Activated naive CD4-positive, alpha-beta T cell treated with anti-CD3 and anti-CD28 coated beads, Interleukin-2, amount 50 U/mL, for 72 hours (primary cell): ENCODE measurements at regions not wholly inside any gene's neighbourhood (a gene's known extent, or its start where the extent isn't known, plus 50 kb on each side); places are given as distances from the start of the nearest gene placed in this dataset.
"Not testable (repeated sequence)": the region's sequence is repeated elsewhere in the genome, so short reads cannot be mapped to it uniquely, and the experiment has no call there.

Experiments used
- ATAC-seq, 2 donors: fragments of 150-1000 bp; cut with Tn5 transposase; 2 replicates each; pipeline ENCODE4 v1.10.0; 2021; ENCODE audit warnings: mild to moderate bottlenecking in 2 of 2, moderate library complexity in 2 of 2
- DNase-seq, 2 donors: peaks; one replicate each; pipeline ENCODE4 v3.0.0; 2021 to 2022; ENCODE audit warnings: low spot score in 2 of 2
- H3K27ac Mint-ChIP-seq, 2 donors: one replicate each; pipeline ENCODE4 v1.8.0; 2022; ENCODE audit warnings: mild to moderate bottlenecking in 2 of 2, mixed read lengths in 2 of 2
- H3K36me3 Mint-ChIP-seq, 2 donors: one replicate each; pipeline ENCODE4 v1.8.0; 2022; ENCODE audit warnings: mixed read lengths in 2 of 2
- H3K9me3 Mint-ChIP-seq, 2 donors: one replicate each; pipeline ENCODE4 v1.8.0; 2022; ENCODE audit warnings: mixed read lengths in 2 of 2

GRCh38 chr21:35399002-35399530 lies 350.0 kb upstream of the RUNX1 start:
- DNase-seq (no peak), ATAC-seq (no peak)
- peak overlapping the region in 1 of 2 donors; percentile 3 for H3K27ac Mint-ChIP-seq
- peaks cover 0 to 4% of the 10 kb centered on the region in 2 donors for H3K9me3 Mint-ChIP-seq
- H3K36me3 Mint-ChIP-seq: no peaks in the 10 kb centered on the region

GRCh38 chr21:35398346-35398982 lies 349.4 kb upstream of the RUNX1 start:
- ATAC-seq (no peak), DNase-seq (no peak)
- H3K36me3 Mint-ChIP-seq: no peaks in the 10 kb centered on the region
- peaks cover 0 to 4% of the 10 kb centered on the region in 2 donors for H3K9me3 Mint-ChIP-seq
- peak overlapping the region in 1 of 2 donors; percentile 3 for H3K27ac Mint-ChIP-seq

GRCh38 chr21:35397781-35398180 lies 348.7 kb upstream of the RUNX1 start:
- H3K9me3 Mint-ChIP-seq: peaks cover 0 to 4% of the 10 kb centered on the region in 2 donors
- H3K36me3 Mint-ChIP-seq: no peaks in the 10 kb centered on the region
- DNase-seq (no peak), ATAC-seq (no peak)
- H3K27ac Mint-ChIP-seq: no peak overlapping the region

- DNase-seq: no peak
- peaks cover 0 to 7% of the 10 kb centered on the region in 2 donors for H3K9me3 Mint-ChIP-seq
- no peak overlapping the region for H3K27ac Mint-ChIP-seq
- ATAC-seq: no peak
- H3K36me3 Mint-ChIP-seq: no peaks in the 10 kb centered on the region
These were observed 347.6 kb upstream of the RUNX1 start for GRCh38 chr21:35396655-35397054.

- H3K36me3 Mint-ChIP-seq: no peaks in the 10 kb centered on the region
- H3K9me3 Mint-ChIP-seq: peaks cover 0 to 16% of the 10 kb centered on the region in 2 donors
- no peak for DNase-seq
- no peak for ATAC-seq
- H3K27ac Mint-ChIP-seq: peak overlapping the region; percentile 8 to 36
These were observed 346.6 kb upstream of the RUNX1 start for GRCh38 chr21:35395728-35396127.

GRCh38 chr21:35394634-35395369 lies 345.7 kb upstream of the RUNX1 start:
- no peaks in the 10 kb centered on the region for H3K36me3 Mint-ChIP-seq

GRCh38 chr21:35394049-35394448 lies 344.9 kb upstream of the RUNX1 start:
- Mint-ChIP-seq H3K36me3 (no peaks in the 10 kb centered on the region), H3K9me3 (peaks cover 0 to 16% of the 10 kb centered on the region in 2 donors), H3K27ac (no peak overlapping the region)
- ATAC-seq (no peak), DNase-seq (no peak)

More at GRCh38 chr21:35394634-35395369, 345.7 kb upstream of the RUNX1 start:
- no peak for DNase-seq
- Mint-ChIP-seq H3K9me3 (peaks cover 0 to 16% of the 10 kb centered on the region in 2 donors), H3K27ac (no peak overlapping the region)
- peak; percentile 59 to 74 for ATAC-seq

- Mint-ChIP-seq H3K9me3 (peaks cover 0 to 16% of the 10 kb centered on the region in 2 donors), H3K27ac (no peak overlapping the region), H3K36me3 (peaks cover 0 to 7% of the 10 kb centered on the region in 2 donors)
- DNase-seq: no peak
- ATAC-seq: peak; percentile 47 to 58
These were observed 341.1 kb upstream of the RUNX1 start for GRCh38 chr21:35390013-35390776.

GRCh38 chr21:35386491-35387079 lies 337.5 kb upstream of the RUNX1 start:
- no peak for ATAC-seq

GRCh38 chr21:35384375-35384774 lies 335.3 kb upstream of the RUNX1 start:
- peaks cover 0 to 19% of the 10 kb centered on the region in 2 donors for H3K9me3 Mint-ChIP-seq
- ATAC-seq: no peak
- no peak overlapping the region for H3K27ac Mint-ChIP-seq
- no peak for DNase-seq
- peaks cover 0 to 7% of the 10 kb centered on the region in 2 donors for H3K36me3 Mint-ChIP-seq

More at GRCh38 chr21:35386491-35387079, 337.5 kb upstream of the RUNX1 start:
- Mint-ChIP-seq H3K9me3 (peaks cover 0 to 28% of the 10 kb centered on the region in 2 donors), H3K27ac (no peak overlapping the region), H3K36me3 (peaks cover 0 to 7% of the 10 kb centered on the region in 2 donors)
- DNase-seq: no peak

GRCh38 chr21:35382696-35383095 lies 333.6 kb upstream of the RUNX1 start:
- Mint-ChIP-seq H3K9me3 (peaks cover 0 to 19% of the 10 kb centered on the region in 2 donors), H3K36me3 (no peaks in the 10 kb centered on the region), H3K27ac (no peak overlapping the region)
- DNase-seq: no peak
- no peak for ATAC-seq

- DNase-seq (no peak), ATAC-seq (no peak)
- Mint-ChIP-seq H3K9me3 (peaks cover 0 to 15% of the 10 kb centered on the region in 2 donors), H3K36me3 (no peaks in the 10 kb centered on the region), H3K27ac (no peak overlapping the region)
These were observed 332.7 kb upstream of the RUNX1 start for GRCh38 chr21:35381743-35382310.

- not testable (repeated sequence) for ATAC-seq, H3K27ac Mint-ChIP-seq, DNase-seq, H3K36me3 Mint-ChIP-seq
- H3K9me3 Mint-ChIP-seq: peaks cover 0 to 15% of the 10 kb centered on the region in 2 donors
These were observed 331.2 kb upstream of the RUNX1 start for GRCh38 chr21:35380304-35380703.

GRCh38 chr21:35378881-35379280 lies 329.8 kb upstream of the RUNX1 start:
- Mint-ChIP-seq H3K36me3 (no peaks in the 10 kb centered on the region), H3K9me3 (peaks cover 0 to 5% of the 10 kb centered on the region in 2 donors), H3K27ac (no peak overlapping the region)
- ATAC-seq (no peak), DNase-seq (no peak)

GRCh38 chr21:35377505-35378090 lies 328.5 kb upstream of the RUNX1 start:
- Mint-ChIP-seq H3K9me3 (no peaks in the 10 kb centered on the region), H3K36me3 (no peaks in the 10 kb centered on the region), H3K27ac (no peak overlapping the region)
- ATAC-seq: no peak
- no peak for DNase-seq
